Anterior cingulate cortex (tissue), 58 donors: ENCODE measurements at regions not wholly inside any gene's neighbourhood (a gene's known extent, or its start where the extent isn't known, plus 50 kb on each side); places are given as distances from the start of the nearest gene placed in this dataset.
"Not testable (repeated sequence)": the region's sequence is repeated elsewhere in the genome, so short reads cannot be mapped to it uniquely, and the experiment has no call there.

Experiments used
- DNase-seq, 58 donors: peaks; one replicate each; lab custom pipeline; 2025; lab: John Stamatoyannopoulos, UW

GRCh38 chrX:10676235-10676957, 56.0 kb upstream of the MID1 start:
- DNase-seq = peak in 4 of 58 donors; percentile 0 to 11 (median 1)

- peak in 30 of 58 donors; percentile 0 to 25 (median 7) for DNase-seq
Observed at GRCh38 chrX:10677490-10677889, 57.1 kb upstream of the MID1 start.

GRCh38 chrX:10679387-10679786, 59.0 kb upstream of the MID1 start:
- no peak for DNase-seq

DNA sequence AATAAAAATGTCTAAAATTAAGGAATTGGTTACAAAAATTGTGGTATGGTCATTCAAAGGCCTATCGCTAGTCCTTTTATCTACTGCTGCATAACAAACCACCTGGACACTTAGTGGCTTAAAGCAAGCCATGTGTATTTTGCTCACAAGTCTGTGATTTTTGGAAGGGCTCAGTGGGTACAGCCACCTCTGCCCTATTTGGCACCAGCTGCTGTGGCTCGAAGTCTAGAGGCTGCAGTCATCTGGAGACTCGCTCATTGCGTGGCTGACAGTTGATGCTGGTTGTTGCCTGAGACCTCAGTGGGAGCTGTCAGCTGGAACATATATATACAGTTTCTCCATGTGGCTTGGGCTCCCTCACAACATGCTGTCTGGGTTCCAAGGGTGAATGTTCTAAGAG, 60.8 kb upstream of the MID1 start:
- DNase-seq = no peak

GRCh38 chrX:10683631-10684030, 63.2 kb upstream of the MID1 start:
- not testable (repeated sequence) for DNase-seq

DNA sequence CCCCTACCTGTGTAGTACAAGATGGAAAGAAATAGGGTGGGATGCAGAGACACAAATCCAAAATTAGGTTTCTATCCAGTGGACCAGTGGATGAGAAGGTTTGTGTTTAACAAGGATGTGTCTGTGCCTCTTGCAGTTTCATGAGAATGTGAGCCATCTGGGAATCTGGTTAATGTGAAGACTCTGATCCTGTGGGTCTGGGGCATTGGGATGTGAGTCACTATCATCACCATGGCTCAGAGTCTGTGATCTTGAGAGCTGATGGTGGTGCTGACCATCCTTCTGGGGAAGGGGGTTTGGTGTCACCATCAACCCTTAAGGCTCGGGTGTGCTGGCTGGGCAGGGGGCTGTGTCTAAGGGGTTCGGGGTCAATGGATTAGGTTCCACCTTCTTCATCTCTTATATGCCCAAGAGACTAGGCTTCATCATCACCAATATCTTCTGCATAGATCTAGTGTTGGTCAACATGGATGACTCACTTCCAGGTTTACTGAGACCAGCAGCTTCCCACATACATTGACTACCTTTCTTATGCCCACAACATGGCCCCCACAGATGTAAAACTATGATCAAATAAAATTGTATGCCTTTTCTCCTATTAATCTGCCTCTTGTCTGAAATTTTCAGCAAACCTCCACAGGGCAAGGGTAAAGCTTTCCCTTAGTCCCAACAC, 65.7 kb upstream of the MID1 start:
- DNase-seq = no peak

- DNase-seq = not testable (repeated sequence)
Observed at GRCh38 chrX:10691751-10692150, 71.4 kb upstream of the MID1 start.

GRCh38 chrX:10697616-10698317, 77.4 kb upstream of the MID1 start:
- no peak for DNase-seq

DNA sequence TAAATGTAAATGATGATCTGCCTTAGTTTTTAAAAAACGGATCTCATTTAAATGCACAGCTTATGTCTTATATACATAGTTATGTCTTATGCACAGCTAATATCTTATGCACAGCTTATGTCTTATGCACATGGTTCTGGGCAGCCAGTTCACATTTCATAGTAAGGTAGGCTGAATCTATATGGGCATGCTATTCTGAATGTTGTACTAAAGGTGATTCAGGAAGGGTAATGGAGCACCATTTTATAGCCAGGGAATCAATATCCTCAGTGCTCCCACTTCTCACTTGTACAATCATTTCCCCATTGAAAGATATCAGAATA, 77.9 kb upstream of the MID1 start:
- DNase-seq = no peak

DNA sequence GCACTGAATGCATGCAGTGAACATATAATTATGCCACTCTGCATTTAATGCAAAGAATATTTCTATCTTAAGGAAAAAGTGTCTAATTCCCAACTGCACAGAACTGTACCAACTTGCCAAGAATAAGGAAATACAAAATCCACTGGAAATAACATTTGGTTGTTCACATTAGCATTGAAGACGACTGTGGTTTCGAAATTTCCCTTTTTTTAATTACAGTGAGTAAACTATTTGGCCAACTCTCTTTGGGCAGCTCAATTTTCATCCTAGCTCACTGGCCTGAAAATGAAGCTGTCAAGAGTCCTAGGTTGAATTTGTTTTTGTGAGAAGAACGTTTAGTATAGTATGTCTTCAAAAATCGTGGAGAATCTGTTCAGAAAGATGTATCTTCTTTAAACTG, 81.6 kb upstream of the MID1 start:
- DNase-seq = no peak

DNA sequence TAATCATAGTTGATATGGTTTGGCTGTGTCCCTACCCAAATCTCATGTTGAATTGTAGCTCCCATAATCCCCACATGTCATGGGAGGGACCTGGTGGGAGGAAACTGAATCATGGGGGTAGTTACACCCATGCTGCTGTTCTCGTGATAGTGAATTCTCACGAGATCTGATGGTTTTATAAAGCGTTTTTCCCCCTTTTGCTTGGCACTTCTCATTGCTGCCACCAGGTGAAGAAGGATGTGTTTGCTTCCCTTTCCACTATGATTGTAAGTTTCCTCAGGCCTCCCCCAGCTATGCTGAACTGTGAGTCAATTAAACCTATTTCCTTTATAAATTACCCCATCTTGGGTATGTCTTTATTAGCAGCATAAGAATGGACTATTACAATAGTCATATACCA, 86.0 kb upstream of the MID1 start:
- DNase-seq = not testable (repeated sequence)

DNA sequence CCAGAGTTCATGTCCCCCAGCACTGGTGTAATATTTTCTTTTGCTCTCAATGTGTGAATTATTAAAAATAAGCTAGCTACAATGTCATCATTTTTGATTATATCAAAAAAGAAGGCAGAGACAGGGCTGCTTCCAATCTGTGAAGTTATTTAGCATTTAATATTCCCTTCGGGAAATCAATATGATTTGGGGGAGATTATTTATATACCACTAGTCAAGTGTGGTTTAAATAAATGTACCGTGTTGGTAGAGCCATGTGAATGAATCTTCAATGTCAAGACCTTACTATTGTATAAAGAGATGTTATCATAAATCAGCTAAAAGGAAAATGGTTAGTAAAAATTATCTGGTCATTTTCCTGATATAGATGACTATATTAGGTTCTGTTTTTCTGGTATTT, 87.4 kb upstream of the MID1 start:
- DNase-seq = no peak

DNA sequence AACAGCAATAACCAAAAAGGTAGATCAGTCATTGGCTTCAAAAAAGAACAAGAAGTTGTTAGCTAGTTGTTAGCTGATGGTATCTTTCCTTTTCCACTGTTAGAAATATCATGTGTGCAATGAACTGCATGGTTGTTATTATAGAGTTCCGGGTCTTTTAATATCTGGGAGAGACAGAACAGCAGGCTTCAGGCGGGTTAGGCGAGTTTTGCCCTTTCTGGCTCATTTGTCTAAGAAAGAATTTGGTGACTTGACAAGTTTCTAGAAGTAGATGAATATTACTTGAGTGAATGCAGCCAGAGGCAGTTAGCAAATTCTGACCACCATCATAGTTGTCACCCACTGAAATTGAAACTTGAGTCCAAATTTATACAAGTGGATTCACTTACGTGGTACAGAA, 88.9 kb upstream of the MID1 start:
- DNase-seq = no peak

- DNase-seq = no peak
Observed at GRCh38 chrX:10714531-10714930, 94.1 kb upstream of the MID1 start.

GRCh38 chrX:10722851-10723250, 102.5 kb upstream of the MID1 start:
- peak in 47 of 58 donors; percentile 0 to 65 (median 5) for DNase-seq

DNA sequence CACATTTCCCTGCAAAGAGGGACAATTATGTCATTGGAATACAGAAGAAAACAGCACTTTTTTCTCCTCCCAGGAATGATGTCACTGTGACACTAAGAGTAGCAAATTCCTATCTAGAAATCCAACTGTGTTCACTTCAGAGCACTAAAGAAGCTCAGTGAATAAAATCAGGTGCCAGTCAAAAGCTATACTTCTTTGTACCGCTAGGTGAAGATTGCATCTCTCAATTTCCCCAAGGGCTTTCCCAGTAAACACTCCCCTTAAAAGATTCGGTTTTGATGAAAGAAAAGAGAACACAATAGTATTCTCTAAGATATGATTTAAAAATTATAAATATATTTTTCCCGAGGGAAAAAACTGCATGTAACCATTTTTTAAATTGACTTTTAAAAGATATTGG, 104.7 kb upstream of the MID1 start:
- DNase-seq = no peak

DNA sequence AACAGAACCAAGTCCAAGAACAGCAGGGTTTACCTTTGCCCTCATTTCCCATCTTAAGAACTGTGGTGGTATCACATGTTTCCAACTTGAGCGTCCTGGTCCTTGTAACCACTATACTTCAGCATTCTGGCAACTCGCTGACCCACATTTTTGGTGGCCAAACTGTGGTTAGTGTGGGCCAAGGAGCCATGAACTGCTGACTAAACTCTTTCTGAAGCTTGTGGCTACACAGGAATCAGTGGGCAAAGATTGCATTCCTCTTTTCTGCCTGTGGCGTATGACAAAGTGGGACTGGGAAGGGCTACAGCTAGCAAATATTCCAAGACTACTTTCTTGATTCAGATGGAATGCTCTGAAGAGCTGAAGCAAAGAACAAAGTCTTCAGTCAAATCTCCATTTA, 106.3 kb upstream of the MID1 start:
- DNase-seq = peak in 6 of 58 donors; percentile 0 to 7 (median 2)

GRCh38 chrX:10728806-10729389, 108.5 kb upstream of the MID1 start:
- no peak for DNase-seq

DNA sequence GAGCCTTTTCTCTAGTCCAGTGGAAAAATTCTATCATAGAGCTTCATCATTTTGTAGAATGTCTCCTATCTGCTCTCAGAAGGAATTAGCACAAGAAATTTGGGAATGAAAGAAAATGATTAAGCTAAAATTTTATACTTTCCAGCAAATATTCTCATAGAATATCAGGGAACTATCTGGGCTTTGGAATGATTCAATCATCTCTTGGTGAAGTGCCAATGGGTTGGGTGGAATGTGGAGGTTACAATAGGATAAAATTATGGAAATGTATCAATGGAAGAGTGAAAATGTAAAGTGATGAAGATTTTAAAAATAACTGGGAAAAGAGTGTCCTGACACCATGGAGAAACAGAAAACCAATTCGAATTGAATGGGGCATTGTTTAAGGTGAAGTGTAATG, 119.0 kb upstream of the MID1 start:
- DNase-seq = no peak

DNA sequence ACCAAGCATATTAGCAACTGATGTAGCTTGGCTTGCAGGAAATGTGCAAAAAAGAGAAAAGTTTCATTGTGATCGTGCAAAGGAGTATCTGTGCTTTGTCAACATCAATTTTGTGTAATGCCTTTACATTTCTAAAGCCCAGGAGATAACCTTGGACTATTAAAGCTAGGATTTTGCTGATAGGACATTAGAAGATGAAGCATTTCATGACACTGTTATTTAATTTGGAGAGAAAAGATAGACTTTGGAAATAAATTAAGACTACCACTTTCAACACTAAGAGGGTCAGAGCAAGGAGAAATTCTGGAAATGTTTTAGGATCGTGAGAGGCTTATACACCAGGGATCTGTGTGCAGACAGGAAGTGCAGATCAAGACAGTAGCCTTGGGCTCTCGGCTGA, 120.6 kb upstream of the MID1 start:
- no peak for DNase-seq

GRCh38 chrX:10741550-10741949, 121.2 kb upstream of the MID1 start:
- DNase-seq = no peak
